Prostate gland (tissue), 2 donors: ENCODE measurements at regions not wholly inside any gene's neighbourhood (a gene's known extent, or its start where the extent isn't known, plus 50 kb on each side); places are given as distances from the start of the nearest gene placed in this dataset.

Experiments
- DNase-seq: peaks from one replicate; pipeline ENCODE4 v3.0.0-alpha.2; 2019; ENCODE audit warnings: low spot score
- H3K27ac ChIP-seq, 2 donors: fragments of 200-600 bp; sonication (generic); 2 replicates each; pipeline ENCODE4 v1.5.1; 2017 to 2019
- H3K27me3 ChIP-seq: fragments of 200-600 bp; sonication (generic); replicated peaks from 2 replicates; pipeline ENCODE4 v1.5.1; 2019; ENCODE audit not compliant: insufficient read depth
- H3K36me3 ChIP-seq, 2 donors: fragments of 200-600 bp; sonication (generic); 1 replicate in 1 of 2; 2 replicates in 1 of 2; pipeline versions ENCODE4 v1.5.1 to v1.8.1; 2017 to 2019
- H3K4me1 ChIP-seq: fragments of 200-600 bp; sonication (generic); replicated peaks from 2 replicates; pipeline ENCODE4 v1.5.1; 2019
- H3K4me3 ChIP-seq, 2 donors: fragments of 200-600 bp; sonication (generic); 2 replicates each; pipeline ENCODE4 v1.5.1; 2017 to 2019
- H3K9me3 ChIP-seq: fragments of 200-600 bp; sonication (generic); 2 replicates; pipeline ENCODE4 v1.5.1; 2017
- CTCF ChIP-seq, 4 experiments: fragments of 200-600 bp in 2 of 4; fragments of 450-650 bp in 2 of 4; sonication (generic) in 2 of 4; IDR thresholded peaks; 1 replicate in 3 of 4; 2 replicates in 1 of 4; pipeline ENCODE4 v1.5.1; 2016 to 2019; ENCODE audit warnings: antibody characterized with exemption in 4 of 4, mild to moderate bottlenecking in 2 of 4, moderate library complexity in 2 of 4
- POLR2A ChIP-seq: fragments of 450-650 bp; IDR thresholded peaks from one replicate; pipeline ENCODE4 v1.6.1; 2016; ENCODE audit warnings: antibody characterized with exemption, mild to moderate bottlenecking
- POLR2AphosphoS5 ChIP-seq: sonication (generic); formaldehyde crosslinking; IDR thresholded peaks from one replicate; pipeline ENCODE4 v1.6.1; 2017; ENCODE audit warnings: antibody characterized with exemption
- WGBS: methylation state at CpG from one replicate; pipeline ENCODE4 v1.1.5; 2018; 5-methylcytosine and 5-hydroxymethylcytosine counted together
- intact Hi-C: fragments of 100-400 bp; cut with DNase I; formaldehyde crosslinking; loops from one replicate; pipeline ENCODE4 v1.14.2; 2022

DNA sequence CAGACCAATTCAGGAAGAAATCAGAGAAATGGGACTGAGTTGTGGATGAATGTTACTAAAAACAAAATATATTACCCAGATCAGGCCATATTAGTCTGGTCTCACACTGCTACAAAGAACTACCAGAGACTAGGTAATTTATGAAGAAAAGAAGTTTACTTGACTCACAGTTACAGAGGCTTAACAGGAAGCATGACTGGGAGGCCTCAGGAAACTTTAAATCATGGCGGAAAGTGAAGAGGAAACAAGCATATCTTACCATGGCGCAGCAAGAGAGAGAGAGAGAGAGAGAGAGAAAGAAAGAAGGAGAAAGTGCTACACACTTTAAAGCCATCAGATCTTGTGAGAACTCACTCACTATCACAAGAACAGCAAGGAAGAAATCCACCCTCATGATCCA, 636.8 kb upstream of the GRM3 start:
- Histone ChIP-seq H3K27me3 (no peaks in the 10 kb centered on the region), H3K4me1 (no peaks in the 10 kb centered on the region), H3K27ac (no peak overlapping the region), H3K36me3 (no peaks in the 10 kb centered on the region), H3K4me3 (no peak overlapping the region), H3K9me3 (no peaks in the 10 kb centered on the region)
- TF ChIP-seq CTCF (IDR thresholded peaks at IDR 0.05) (no peak), POLR2A (no peak), POLR2AphosphoS5 (no peak)
- intact Hi-C loops, result no loop called here
- WGBS, result 82% methylated on average over 2 of the region's 2 CpGs
- no peak for DNase-seq

GRCh38 chr7:86002858-86003257, 640.9 kb upstream of the GRM3 start:
- Histone ChIP-seq H3K9me3 (no peaks in the 10 kb centered on the region), H3K4me1 (no peaks in the 10 kb centered on the region), H3K4me3 (no peak overlapping the region), H3K27me3 (no peaks in the 10 kb centered on the region), H3K27ac (no peak overlapping the region), H3K36me3 (no peaks in the 10 kb centered on the region)
- no peak for DNase-seq
- intact Hi-C loops, result no loop called here
- TF ChIP-seq POLR2A, result no peak
- no peak for TF ChIP-seq CTCF (IDR thresholded peaks at IDR 0.05)
- TF ChIP-seq POLR2AphosphoS5, result no peak

DNA sequence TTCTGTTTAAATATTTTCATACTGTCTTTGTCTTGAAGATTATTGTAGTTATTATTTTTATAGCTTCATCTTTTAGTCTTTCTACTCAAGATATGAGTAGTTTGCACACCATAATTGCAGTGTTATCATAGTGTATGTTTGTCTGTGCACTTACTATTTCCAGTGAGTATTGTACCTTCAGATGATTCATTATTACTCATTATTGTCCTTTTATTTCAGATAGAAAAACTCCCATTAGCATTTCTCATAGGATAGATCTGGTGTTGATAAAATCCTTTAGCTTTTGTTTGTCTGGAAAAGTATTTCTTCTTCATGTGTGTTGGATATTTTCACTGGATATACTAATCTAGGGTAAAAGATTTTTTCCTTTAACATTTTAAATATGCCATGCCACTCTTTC, 646.2 kb upstream of the GRM3 start:
- Histone ChIP-seq H3K27ac (no peak overlapping the region), H3K9me3 (no peaks in the 10 kb centered on the region), H3K4me3 (no peak overlapping the region), H3K27me3 (no peaks in the 10 kb centered on the region), H3K4me1 (no peaks in the 10 kb centered on the region), H3K36me3 (no peaks in the 10 kb centered on the region)
- TF ChIP-seq POLR2A (no peak), CTCF (IDR thresholded peaks at IDR 0.05) (no peak), POLR2AphosphoS5 (no peak)
- DNase-seq, result no peak
- intact Hi-C loops, result no loop called here

DNA sequence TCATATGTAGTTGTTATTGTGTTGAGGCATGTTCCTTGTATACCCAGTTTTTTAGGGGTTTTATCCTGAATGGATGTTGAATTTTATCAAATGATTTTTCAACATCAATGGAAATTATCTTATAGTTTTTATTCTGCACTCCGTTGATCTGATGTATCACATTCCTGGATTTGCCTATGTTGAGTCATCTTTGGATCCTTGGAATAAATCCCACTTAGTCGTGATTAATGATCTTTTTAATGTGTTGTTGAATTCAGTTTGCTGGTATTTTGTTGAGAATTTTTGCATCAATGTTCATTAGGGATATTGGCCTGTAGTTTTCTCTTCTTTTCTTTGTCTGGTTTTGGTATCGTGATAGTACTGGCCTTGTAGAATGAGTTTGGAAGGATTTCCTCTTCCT, 648.6 kb upstream of the GRM3 start:
- Histone ChIP-seq H3K4me1 (no peaks in the 10 kb centered on the region), H3K27me3 (no peaks in the 10 kb centered on the region), H3K9me3 (no peaks in the 10 kb centered on the region), H3K36me3 (no peaks in the 10 kb centered on the region), H3K27ac (no peak overlapping the region), H3K4me3 (no peak overlapping the region)
- intact Hi-C loops, result no loop called here
- TF ChIP-seq POLR2A (no peak), POLR2AphosphoS5 (no peak), CTCF (IDR thresholded peaks at IDR 0.05) (no peak)
- 86% methylated on average over 3 of the region's 3 CpGs for WGBS
- no peak for DNase-seq

GRCh38 chr7:85980740-85981139, 663.0 kb upstream of the GRM3 start:
- DNase-seq, result no peak
- TF ChIP-seq CTCF (IDR thresholded peaks at IDR 0.05) (no peak), POLR2AphosphoS5 (no peak), POLR2A (no peak)
- 39% methylated on average over 1 of the region's 1 CpG for WGBS
- Histone ChIP-seq H3K4me1 (no peaks in the 10 kb centered on the region), H3K4me3 (no peak overlapping the region), H3K27ac (no peak overlapping the region), H3K36me3 (no peaks in the 10 kb centered on the region), H3K27me3 (no peaks in the 10 kb centered on the region), H3K9me3 (no peaks in the 10 kb centered on the region)
- intact Hi-C loops, result no loop called here
